ENCODE measurements at regions not wholly inside any gene's neighbourhood (a gene's known extent, or its start where the extent isn't known, plus 50 kb on each side); places are given as distances from the start of the nearest gene placed in this dataset.
A peak's percentile ranks its signal among the peaks of the same experiment; 100 is the strongest.
"Not testable (repeated sequence)": the region's sequence is repeated elsewhere in the genome, so short reads cannot be mapped to it uniquely, and the experiment has no call there.

DNA sequence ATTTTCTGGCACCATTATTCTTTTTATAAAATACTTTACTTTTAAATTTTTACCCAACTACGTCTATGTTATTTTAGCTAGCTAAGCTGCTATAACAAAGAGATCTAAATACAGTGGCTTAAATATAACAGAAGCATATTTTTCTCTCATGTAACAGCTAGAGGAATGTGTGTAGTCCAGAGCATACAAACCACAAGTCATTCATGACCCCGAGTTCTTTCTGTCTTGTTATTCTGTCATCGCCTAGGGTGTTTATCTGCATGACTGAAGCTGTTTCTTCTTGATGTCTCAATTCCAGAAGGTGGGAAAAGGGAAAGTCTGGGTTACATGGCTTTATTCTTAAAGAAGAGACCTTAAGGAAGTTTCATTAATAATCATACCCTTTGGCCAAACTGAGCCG, 136.9 kb upstream of the RFX3 start:
- DNase-seq (ENCODE audit: low read depth in 2 of 3, low spot score in 2 of 3) = no peak

DNA sequence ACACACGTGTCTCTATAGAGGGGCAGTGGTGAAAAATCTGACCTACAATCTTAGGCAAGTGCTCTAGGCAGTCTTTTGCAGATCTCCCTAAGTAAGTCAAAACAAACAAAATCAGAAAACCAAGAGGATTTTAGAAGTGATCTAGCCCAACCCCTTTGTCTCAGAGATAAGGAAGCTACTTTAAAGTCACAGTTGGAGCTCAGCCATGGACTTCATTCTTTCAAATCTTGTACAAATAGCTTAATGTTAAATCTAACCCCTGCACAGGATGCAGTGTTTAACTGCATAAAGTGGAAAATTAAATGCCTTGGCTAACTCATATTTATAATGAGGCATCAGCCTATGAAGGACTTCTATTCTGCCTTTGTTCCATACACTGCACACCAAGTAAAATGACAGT, 135.1 kb upstream of the RFX3 start:
- DNase-seq (ENCODE audit: low read depth in 2 of 3, low spot score in 2 of 3) = no peak

- no peak for DNase-seq (ENCODE audit: low read depth in 2 of 3, low spot score in 2 of 3)
Observed at GRCh38 chr9:3659647-3660046, 133.8 kb upstream of the RFX3 start.

GRCh38 chr9:3658964-3659363, 133.2 kb upstream of the RFX3 start:
- DNase-seq (ENCODE audit: low read depth in 2 of 3, low spot score in 2 of 3) = no peak

- no peak for DNase-seq (ENCODE audit: low read depth in 2 of 3, low spot score in 2 of 3)
Observed at GRCh38 chr9:3656224-3656623, 130.4 kb upstream of the RFX3 start.

GRCh38 chr9:3650994-3651622, 125.3 kb upstream of the RFX3 start:
- DNase-seq (ENCODE audit: low read depth in 2 of 3, low spot score in 2 of 3) = no peak

DNA sequence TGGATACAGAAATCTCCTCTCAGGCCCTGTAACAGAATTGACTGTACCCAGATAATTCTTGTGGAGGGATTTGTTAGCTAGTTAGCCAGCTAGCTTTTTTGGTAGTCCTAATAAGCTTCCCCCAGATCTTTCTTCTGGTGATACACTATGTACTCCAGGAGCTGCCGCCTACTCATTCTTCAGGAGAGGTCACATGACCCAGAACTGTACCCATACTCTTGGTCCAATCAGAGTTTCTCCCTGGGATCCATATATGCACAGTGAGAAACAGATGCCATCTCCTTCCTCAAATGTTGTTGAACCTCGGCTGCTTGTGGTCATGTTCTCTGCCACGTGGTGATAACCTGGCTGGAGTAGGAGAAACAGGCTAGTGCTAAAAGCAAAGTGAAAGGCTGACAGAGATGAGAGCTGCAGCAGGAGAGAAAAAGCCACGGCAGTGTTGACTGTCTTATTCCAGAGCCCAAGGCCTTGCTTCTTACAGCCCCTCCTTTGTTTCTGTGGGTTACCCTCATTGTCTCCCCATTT, 123.0 kb upstream of the RFX3 start:
- DNase-seq (ENCODE audit: low read depth in 2 of 3, low spot score in 2 of 3) = peak in 1 of 3 donors; percentile 39

DNA sequence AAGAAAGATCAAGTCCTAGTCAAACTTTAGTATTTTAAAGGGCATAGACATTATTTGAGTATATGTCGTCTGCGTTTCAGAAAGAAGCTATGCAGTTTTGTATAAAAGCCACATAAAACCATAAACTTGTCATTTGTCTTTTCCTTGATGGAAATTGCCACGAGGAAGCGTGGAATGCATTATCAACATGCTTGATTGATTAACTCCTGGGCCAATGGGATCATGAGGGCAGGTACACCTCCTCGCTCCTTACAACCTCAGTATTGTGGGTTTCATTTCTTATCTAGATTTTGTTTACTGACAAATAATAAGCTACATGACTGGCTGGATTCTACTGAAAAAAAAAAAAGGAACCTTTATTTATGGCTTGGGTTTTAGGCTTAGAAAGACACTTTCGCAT, 122.5 kb upstream of the RFX3 start:
- no peak for DNase-seq (ENCODE audit: low read depth in 2 of 3, low spot score in 2 of 3)

- DNase-seq (ENCODE audit: low read depth in 2 of 3, low spot score in 2 of 3) = peak in 2 of 3 donors; percentile 5 to 13
Observed at GRCh38 chr9:3647652-3648051, 121.9 kb upstream of the RFX3 start.

GRCh38 chr9:3646226-3646625, 120.4 kb upstream of the RFX3 start:
- DNase-seq (ENCODE audit: low read depth in 2 of 3, low spot score in 2 of 3) = no peak

DNA sequence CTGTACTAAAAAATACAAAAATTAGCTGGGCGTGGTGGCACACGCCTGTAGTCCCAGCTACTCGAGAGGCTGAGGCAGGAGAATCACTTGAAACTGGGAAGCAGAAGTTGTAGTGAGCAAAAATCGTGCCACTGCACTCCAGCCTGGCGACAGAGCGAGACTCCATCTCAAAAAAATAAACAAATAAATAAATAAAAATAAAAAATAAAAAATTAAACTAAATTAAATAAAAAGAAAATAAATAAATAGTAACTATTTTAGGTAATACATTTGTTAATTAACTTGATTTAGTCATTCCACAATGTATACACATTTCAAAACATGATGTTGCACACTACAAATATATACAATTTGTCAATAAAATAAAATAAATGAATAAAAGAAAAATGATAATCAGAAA, 116.3 kb upstream of the RFX3 start:
- not testable (repeated sequence) for DNase-seq (ENCODE audit: low read depth in 2 of 3, low spot score in 2 of 3)

- no peak for DNase-seq (ENCODE audit: low read depth in 2 of 3, low spot score in 2 of 3)
Observed at GRCh38 chr9:3629495-3629894, 103.7 kb upstream of the RFX3 start.

GRCh38 chr9:3628239-3628638, 102.4 kb upstream of the RFX3 start:
- no peak for DNase-seq (ENCODE audit: low read depth in 2 of 3, low spot score in 2 of 3)

- DNase-seq (ENCODE audit: low read depth in 2 of 3, low spot score in 2 of 3) = no peak
Observed at GRCh38 chr9:3608011-3608410, 82.2 kb upstream of the RFX3 start.

GRCh38 chr9:3600672-3601071, 74.9 kb upstream of the RFX3 start:
- no peak for DNase-seq (ENCODE audit: low read depth in 2 of 3, low spot score in 2 of 3)

GRCh38 chr9:3597792-3598191, 72.0 kb upstream of the RFX3 start:
- no peak for DNase-seq (ENCODE audit: low read depth in 2 of 3, low spot score in 2 of 3)

DNA sequence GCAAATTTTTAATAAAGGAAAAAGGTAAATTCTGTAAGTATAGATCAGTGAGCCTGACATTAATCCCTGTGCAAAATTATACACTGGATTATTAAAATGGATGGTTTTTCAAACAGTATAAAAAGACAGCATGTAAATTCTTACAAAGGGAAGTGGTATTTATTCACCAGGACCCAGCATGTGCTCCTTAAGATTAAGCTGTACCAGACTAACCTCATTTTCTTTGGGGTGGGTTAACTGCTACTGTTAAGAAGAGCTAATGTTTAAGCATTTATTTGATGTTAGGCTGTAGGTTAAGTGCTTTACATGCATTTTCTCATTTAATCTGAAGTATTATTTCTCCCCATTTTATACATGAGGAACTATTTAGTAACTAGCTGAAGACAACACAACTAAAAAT, 60.3 kb upstream of the RFX3 start:
- DNase-seq (ENCODE audit: low read depth in 2 of 3, low spot score in 2 of 3) = peak in 1 of 3 donors; percentile 73

DNA sequence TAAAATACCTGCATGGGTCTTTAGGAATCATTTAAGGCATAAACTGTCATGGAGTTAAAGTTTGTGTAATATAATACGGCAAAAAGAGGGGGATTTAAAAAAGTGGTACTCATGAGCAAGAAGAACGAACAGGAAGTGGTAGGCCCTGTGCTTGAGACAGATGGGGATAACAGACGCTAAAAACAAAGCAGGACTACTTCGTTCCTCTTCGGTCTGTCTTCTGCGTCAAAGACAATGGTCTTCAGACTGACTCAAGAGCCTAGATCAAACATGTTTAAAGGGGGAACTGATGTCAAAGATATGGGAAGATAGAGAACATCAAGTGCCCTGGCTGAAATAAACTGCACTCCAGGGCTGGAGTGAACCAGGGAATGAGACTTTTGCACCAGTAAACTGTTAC, 59.8 kb upstream of the RFX3 start:
- peak in 2 of 3 donors; percentile 14 to 64 for DNase-seq (ENCODE audit: low read depth in 2 of 3, low spot score in 2 of 3)

- DNase-seq (ENCODE audit: low read depth in 2 of 3, low spot score in 2 of 3) = no peak
Observed at GRCh38 chr9:3578786-3579185, 53.0 kb upstream of the RFX3 start.

GRCh38 chr9:3576328-3576727, 50.5 kb upstream of the RFX3 start:
- peak in 2 of 3 donors; percentile 37 to 76 for DNase-seq (ENCODE audit: low read depth in 2 of 3, low spot score in 2 of 3)

GRCh38 chr9:3575821-3576220, 50.0 kb upstream of the RFX3 start:
- no peak for DNase-seq (ENCODE audit: low read depth in 2 of 3, low spot score in 2 of 3)
